Natural killer cell (primary cell): ENCODE measurements at regions not wholly inside any gene's neighbourhood (a gene's known extent, or its start where the extent isn't known, plus 50 kb on each side); places are given as distances from the start of the nearest gene placed in this dataset.

Source experiments
- ATAC-seq, 3 donors: fragments of 150-1000 bp in 2 of 3; fragments of 200-7000 bp in 1 of 3; cut with Tn5 transposase; 1 replicate in 1 of 3; 2 replicates in 2 of 3; pipeline ENCODE4 v1.10.0; 2021; ENCODE audit warnings: mild to moderate bottlenecking in 2 of 3, moderate library complexity in 2 of 3
- DNase-seq, 2 donors: peaks; one replicate each; pipeline versions ENCODE4 v3.0.0 to v3.0.0-alpha.2; 2013 to 2021; ENCODE audit warnings: mixed read lengths in 1 of 2
- H3K27ac ChIP-seq: one replicate; pipeline ENCODE4 v1.5.1; 2013; ENCODE audit warnings: mild to moderate bottlenecking, low read length
- H3K27me3 ChIP-seq: one replicate; pipeline ENCODE4 v1.6.1; 2013; ENCODE audit warnings: low read length; ENCODE audit not compliant: control insufficient read depth, insufficient read depth
- H3K36me3 ChIP-seq: one replicate; pipeline ENCODE4 v1.6.1; 2013; ENCODE audit warnings: low read length; ENCODE audit not compliant: control insufficient read depth, insufficient read depth
- H3K4me1 ChIP-seq: one replicate; pipeline ENCODE4 v1.6.1; 2013; ENCODE audit warnings: low read length; ENCODE audit not compliant: control insufficient read depth, insufficient read depth
- H3K4me3 ChIP-seq: one replicate; pipeline ENCODE4 v1.5.1; 2013; ENCODE audit warnings: low read length
- H3K9me3 ChIP-seq: one replicate; pipeline ENCODE4 v1.6.1; 2013; ENCODE audit warnings: low read length; ENCODE audit not compliant: control insufficient read depth, insufficient read depth
- H3K27ac Mint-ChIP-seq, 2 donors: one replicate each; pipeline ENCODE4 v1.8.0; 2022; ENCODE audit warnings: mild to moderate bottlenecking in 2 of 2, mixed read lengths in 2 of 2, moderate library complexity in 1 of 2
- H3K27me3 Mint-ChIP-seq, 2 donors: one replicate each; pipeline ENCODE4 v1.8.0; 2022; ENCODE audit warnings: low read depth in 2 of 2, mixed read lengths in 2 of 2
- H3K36me3 Mint-ChIP-seq: one replicate; pipeline ENCODE4 v1.8.0; 2022; ENCODE audit warnings: mixed read lengths
- H3K4me1 Mint-ChIP-seq, 2 donors: one replicate each; pipeline ENCODE4 v1.8.0; 2022; ENCODE audit warnings: mixed read lengths in 2 of 2
- H3K4me3 Mint-ChIP-seq: one replicate; pipeline ENCODE4 v1.8.0; 2022; ENCODE audit warnings: mild to moderate bottlenecking, moderate library complexity, mixed read lengths
- H3K9me3 Mint-ChIP-seq, 2 donors: one replicate each; pipeline ENCODE4 v1.8.0; 2022; ENCODE audit warnings: mixed read lengths in 2 of 2
- WGBS: methylation state at CpG from one replicate; pipeline ENCODE4 v1.1.7; 2013; ENCODE audit warnings: missing lambda C conversion rate; ENCODE audit not compliant: insufficient coverage; 5-methylcytosine and 5-hydroxymethylcytosine counted together
- intact Hi-C: fragments of 100-400 bp; cut with micrococcal nuclease; formaldehyde crosslinking; loops from one replicate; pipeline ENCODE4 v1.14.2; 2022
- TF ChIP-seq, protein P1 (sequence below): fragments of 200-600 bp; IDR thresholded peaks from one replicate; pipeline ENCODE4 v1.8.0; 2022; ENCODE audit warnings: antibody characterized with exemption

DNA sequence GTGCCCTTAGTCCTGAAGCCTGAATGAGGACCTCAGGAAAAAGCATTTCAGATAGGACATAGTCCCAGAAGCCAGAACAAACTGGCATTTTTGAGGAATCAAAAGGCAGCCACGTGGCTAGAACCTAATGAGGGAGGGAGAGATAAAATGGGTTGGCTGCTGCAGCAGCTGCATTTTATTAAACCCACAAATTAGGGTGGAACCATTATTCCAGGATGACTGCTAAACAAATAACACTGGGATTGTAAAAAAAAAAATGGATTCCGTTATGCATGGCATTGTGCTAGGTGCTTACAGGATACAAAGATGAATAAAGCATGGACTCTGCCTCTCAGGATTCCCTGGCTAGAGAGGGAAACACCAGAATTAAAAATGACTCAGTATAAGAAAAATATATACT lies 141.5 kb downstream of the SATB1 start:
- Mint-ChIP-seq H3K27me3 (peaks cover 7 to 16% of the 10 kb centered on the region in 2 donors), H3K4me3 (no peak overlapping the region)

DNA sequence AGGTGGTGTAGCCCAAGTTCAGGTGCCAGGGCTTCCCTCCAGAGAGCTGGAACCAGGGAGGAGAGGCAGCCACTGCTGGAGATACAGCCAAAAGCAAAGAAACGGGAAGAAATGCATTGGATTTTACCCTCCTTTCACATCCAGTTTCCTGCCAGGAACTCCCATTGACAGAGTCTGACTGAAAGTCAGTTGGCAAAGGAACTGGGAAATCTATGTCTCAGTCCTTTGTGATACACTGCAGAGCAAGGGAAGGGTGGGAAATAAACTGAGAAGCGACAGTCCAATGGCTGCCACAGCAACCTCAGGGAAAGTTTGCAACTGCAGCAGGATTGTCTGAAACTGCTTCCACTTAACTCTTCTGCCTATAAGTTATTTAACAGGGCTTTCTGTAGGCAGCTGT lies 142.6 kb downstream of the SATB1 start:
- DNase-seq: no peak
- H3K27me3 ChIP-seq: no peaks in the 10 kb centered on the region
- H3K4me3 Mint-ChIP-seq: no peak overlapping the region
- H3K27ac ChIP-seq: no peak overlapping the region
- WGBS: 86% methylated on average over 2 of the region's 2 CpGs
- no peaks in the 10 kb centered on the region for H3K36me3 ChIP-seq
- H3K9me3 Mint-ChIP-seq: no peaks in the 10 kb centered on the region
- peaks cover 7 to 16% of the 10 kb centered on the region in 2 donors for H3K27me3 Mint-ChIP-seq
- no peaks in the 10 kb centered on the region for H3K4me1 Mint-ChIP-seq
- TF ChIP-seq, protein P1, sequence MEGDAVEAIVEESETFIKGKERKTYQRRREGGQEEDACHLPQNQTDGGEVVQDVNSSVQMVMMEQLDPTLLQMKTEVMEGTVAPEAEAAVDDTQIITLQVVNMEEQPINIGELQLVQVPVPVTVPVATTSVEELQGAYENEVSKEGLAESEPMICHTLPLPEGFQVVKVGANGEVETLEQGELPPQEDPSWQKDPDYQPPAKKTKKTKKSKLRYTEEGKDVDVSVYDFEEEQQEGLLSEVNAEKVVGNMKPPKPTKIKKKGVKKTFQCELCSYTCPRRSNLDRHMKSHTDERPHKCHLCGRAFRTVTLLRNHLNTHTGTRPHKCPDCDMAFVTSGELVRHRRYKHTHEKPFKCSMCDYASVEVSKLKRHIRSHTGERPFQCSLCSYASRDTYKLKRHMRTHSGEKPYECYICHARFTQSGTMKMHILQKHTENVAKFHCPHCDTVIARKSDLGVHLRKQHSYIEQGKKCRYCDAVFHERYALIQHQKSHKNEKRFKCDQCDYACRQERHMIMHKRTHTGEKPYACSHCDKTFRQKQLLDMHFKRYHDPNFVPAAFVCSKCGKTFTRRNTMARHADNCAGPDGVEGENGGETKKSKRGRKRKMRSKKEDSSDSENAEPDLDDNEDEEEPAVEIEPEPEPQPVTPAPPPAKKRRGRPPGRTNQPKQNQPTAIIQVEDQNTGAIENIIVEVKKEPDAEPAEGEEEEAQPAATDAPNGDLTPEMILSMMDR: no peak
- intact Hi-C loops: no loop called here
- H3K4me3 ChIP-seq: no peak overlapping the region
- no peak overlapping the region for H3K27ac Mint-ChIP-seq
- no peak for ATAC-seq
- H3K4me1 ChIP-seq: no peaks in the 10 kb centered on the region
- no peaks in the 10 kb centered on the region for H3K9me3 ChIP-seq
- H3K36me3 Mint-ChIP-seq: no peaks in the 10 kb centered on the region

More for the DNA sequence above, 141.5 kb downstream of the SATB1 start:
- ATAC-seq (no peak), DNase-seq (no peak)
- no peaks in the 10 kb centered on the region for H3K4me1 ChIP-seq
- WGBS: 84% methylated on average over 2 of the region's 2 CpGs
- Mint-ChIP-seq H3K36me3 (no peaks in the 10 kb centered on the region), H3K9me3 (no peaks in the 10 kb centered on the region), H3K4me1 (no peaks in the 10 kb centered on the region), H3K27ac (no peak overlapping the region)
- H3K36me3 ChIP-seq: no peaks in the 10 kb centered on the region
- H3K27ac ChIP-seq: no peak overlapping the region
- TF ChIP-seq, protein P1: no peak
- H3K9me3 ChIP-seq: no peaks in the 10 kb centered on the region
- no peak overlapping the region for H3K4me3 ChIP-seq
- no peaks in the 10 kb centered on the region for H3K27me3 ChIP-seq
- intact Hi-C loops: no loop called here

DNA sequence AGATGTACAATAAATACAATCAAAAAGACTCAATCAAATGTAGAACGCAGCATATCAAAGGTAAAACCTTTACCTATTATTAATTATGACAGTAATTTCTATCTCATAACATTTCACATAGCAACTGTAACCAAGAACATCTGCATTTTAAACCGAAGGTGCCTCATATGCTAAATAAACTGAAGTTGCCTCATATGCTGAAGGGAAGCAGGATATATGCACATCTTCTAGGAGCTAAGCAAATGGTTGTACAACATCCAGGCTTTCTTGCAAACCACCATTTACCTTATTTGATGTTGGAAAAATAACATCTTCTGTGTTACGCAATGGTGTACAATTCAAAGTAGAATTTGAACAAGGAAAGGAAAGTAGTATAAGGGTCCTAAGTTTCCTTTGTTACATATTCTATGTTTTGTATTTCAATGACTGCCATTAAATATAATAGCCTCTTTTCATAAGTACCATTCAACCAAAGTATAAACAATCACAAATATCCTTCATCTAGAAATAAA lies 145.9 kb downstream of the SATB1 start:
- H3K4me1 Mint-ChIP-seq: no peaks in the 10 kb centered on the region
- Histone ChIP-seq H3K36me3 (no peaks in the 10 kb centered on the region), H3K4me3 (no peak overlapping the region), H3K27me3 (no peaks in the 10 kb centered on the region), H3K4me1 (no peaks in the 10 kb centered on the region), H3K9me3 (no peaks in the 10 kb centered on the region), H3K27ac (no peak overlapping the region)
- DNase-seq (no peak), ATAC-seq (no peak)
- no peaks in the 10 kb centered on the region for H3K36me3 Mint-ChIP-seq
- H3K27me3 Mint-ChIP-seq: peaks cover 7 to 10% of the 10 kb centered on the region in 2 donors
- TF ChIP-seq, protein P1: no peak
- H3K4me3 Mint-ChIP-seq: no peak overlapping the region
- no peak overlapping the region for H3K27ac Mint-ChIP-seq
- H3K9me3 Mint-ChIP-seq: no peaks in the 10 kb centered on the region
- WGBS: 100% methylated on average over 1 of the region's 3 CpGs
- intact Hi-C loops: no loop called here

DNA sequence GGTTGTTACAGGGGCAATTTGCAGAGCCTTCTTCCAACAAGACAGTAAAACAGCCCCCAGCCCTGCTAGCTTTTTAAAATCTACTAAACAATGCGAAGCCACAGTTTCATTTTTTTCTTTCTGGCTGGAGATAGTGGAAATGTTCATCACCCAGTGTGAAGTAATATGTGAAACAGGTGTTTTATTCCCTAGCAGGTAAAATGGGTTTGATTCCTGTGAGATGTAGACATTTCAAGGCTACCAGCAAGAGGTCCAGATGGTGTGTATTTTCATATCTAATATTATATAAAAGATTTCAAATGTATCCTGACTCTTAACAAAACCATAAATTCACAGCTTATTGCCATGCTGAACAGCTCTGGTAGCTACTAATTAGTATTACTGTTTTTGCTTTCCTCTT lies 160.3 kb downstream of the SATB1 start:
- H3K4me3 Mint-ChIP-seq: no peak overlapping the region
- DNase-seq: no peak
- H3K4me3 ChIP-seq: no peak overlapping the region
- no peaks in the 10 kb centered on the region for H3K9me3 Mint-ChIP-seq
- TF ChIP-seq, protein P1: no peak
- intact Hi-C loops: no loop called here
- no CpG with 5 or more reads among the region's 1 CpG for WGBS
- no peaks in the 10 kb centered on the region for H3K4me1 ChIP-seq
- peaks cover 0 to 4% of the 10 kb centered on the region in 2 donors for H3K27me3 Mint-ChIP-seq
- no peaks in the 10 kb centered on the region for H3K27me3 ChIP-seq
- no peaks in the 10 kb centered on the region for H3K36me3 ChIP-seq
- H3K9me3 ChIP-seq: no peaks in the 10 kb centered on the region
- no peaks in the 10 kb centered on the region for H3K4me1 Mint-ChIP-seq
- H3K27ac Mint-ChIP-seq: no peak overlapping the region
- no peaks in the 10 kb centered on the region for H3K36me3 Mint-ChIP-seq
- ATAC-seq: no peak
- H3K27ac ChIP-seq: no peak overlapping the region
